Stimulated activated CD4-positive, alpha-beta T cell treated with anti-CD3 and anti-CD28 coated beads, Interleukin-12 subunit alpha, Interleukin-12 subunit beta, amount 100 ng/mL, for 24 hours (primary cell): ENCODE measurements at regions not wholly inside any gene's neighbourhood (a gene's known extent, or its start where the extent isn't known, plus 50 kb on each side); places are given as distances from the start of the nearest gene placed in this dataset.
"Not testable (repeated sequence)": the region's sequence is repeated elsewhere in the genome, so short reads cannot be mapped to it uniquely, and the experiment has no call there.

Experiments used
- DNase-seq, 2 experiments: peaks; one replicate each; pipeline ENCODE4 v3.0.0-alpha.2; 2020; ENCODE audit warnings: low read depth in 2 of 2

- DNase-seq, result no peak
Observed at GRCh38 chr9:19937121-19937520, 148.3 kb upstream of the SLC24A2 start.

- DNase-seq, result no peak
Observed at GRCh38 chr9:19936598-19936997, 147.8 kb upstream of the SLC24A2 start.

GRCh38 chr9:19935422-19935821 is 146.6 kb upstream of the SLC24A2 start:
- no peak for DNase-seq

GRCh38 chr9:19934301-19934871 is 145.5 kb upstream of the SLC24A2 start:
- no peak for DNase-seq

- no peak for DNase-seq
Observed at GRCh38 chr9:19931098-19931890, 142.5 kb upstream of the SLC24A2 start.

- no peak for DNase-seq
Observed at GRCh38 chr9:19927560-19927959, 138.7 kb upstream of the SLC24A2 start.

- no peak for DNase-seq
Observed at GRCh38 chr9:19926774-19927173, 137.9 kb upstream of the SLC24A2 start.

- peak; percentile 63 to 70 for DNase-seq
Observed at GRCh38 chr9:19925674-19926503, 137.1 kb upstream of the SLC24A2 start.

GRCh38 chr9:19924080-19924479 is 135.2 kb upstream of the SLC24A2 start:
- no peak for DNase-seq

- no peak for DNase-seq
Observed at GRCh38 chr9:19922476-19923118, 133.8 kb upstream of the SLC24A2 start.

GRCh38 chr9:19920401-19920800 is 131.6 kb upstream of the SLC24A2 start:
- DNase-seq, result no peak

- DNase-seq, result no peak
Observed at GRCh38 chr9:19918630-19919029, 129.8 kb upstream of the SLC24A2 start.

GRCh38 chr9:19914044-19914443 is 125.2 kb upstream of the SLC24A2 start:
- no peak for DNase-seq

GRCh38 chr9:19913151-19913550 is 124.3 kb upstream of the SLC24A2 start:
- DNase-seq, result no peak

GRCh38 chr9:19903076-19903475 is 114.2 kb upstream of the SLC24A2 start:
- no peak for DNase-seq

GRCh38 chr9:19901586-19901985 is 112.7 kb upstream of the SLC24A2 start:
- no peak for DNase-seq

GRCh38 chr9:19896161-19896560 is 107.3 kb upstream of the SLC24A2 start:
- DNase-seq, result no peak

- DNase-seq, result not testable (repeated sequence)
Observed at GRCh38 chr9:19895578-19895977, 106.7 kb upstream of the SLC24A2 start.

- no peak for DNase-seq
Observed at GRCh38 chr9:19895006-19895405, 106.2 kb upstream of the SLC24A2 start.

- DNase-seq, result no peak
Observed at GRCh38 chr9:19885608-19886007, 96.8 kb upstream of the SLC24A2 start.

- DNase-seq, result no peak
Observed at GRCh38 chr9:19879062-19879461, 90.2 kb upstream of the SLC24A2 start.
